HG02884 (cell line): ENCODE measurements at regions not wholly inside any gene's neighbourhood (a gene's known extent, or its start where the extent isn't known, plus 50 kb on each side); places are given as distances from the start of the nearest gene placed in this dataset.
"Not testable (repeated sequence)": the region's sequence is repeated elsewhere in the genome, so short reads cannot be mapped to it uniquely, and the experiment has no call there.

ENCODE experiments used
- ATAC-seq: cut with Tn5 transposase; IDR thresholded peaks from one replicate; pipeline ENCODE4 v1.9.1; 2021; ENCODE audit warnings: mild to moderate bottlenecking, moderate library complexity; ENCODE audit not compliant: unreplicated experiment

- ATAC-seq = no peak
These were observed 1437.5 kb upstream of the CDH8 start for GRCh38 chr16:63473725-63474124.

GRCh38 chr16:63467513-63467912 lies 1431.3 kb upstream of the CDH8 start:
- ATAC-seq = no peak

- no peak for ATAC-seq
These were observed 1426.1 kb upstream of the CDH8 start for GRCh38 chr16:63462316-63462715.

GRCh38 chr16:63461248-63461841 lies 1425.1 kb upstream of the CDH8 start:
- no peak for ATAC-seq

- ATAC-seq = no peak
These were observed 1422.6 kb upstream of the CDH8 start for GRCh38 chr16:63458846-63459245.

- ATAC-seq = no peak
These were observed 1421.6 kb upstream of the CDH8 start for GRCh38 chr16:63457869-63458268.

GRCh38 chr16:63453261-63453660 lies 1417.0 kb upstream of the CDH8 start:
- ATAC-seq = no peak

- ATAC-seq = no peak
These were observed 1410.9 kb upstream of the CDH8 start for GRCh38 chr16:63447121-63447520.

- no peak for ATAC-seq
These were observed 1406.0 kb upstream of the CDH8 start for GRCh38 chr16:63442246-63442645.

GRCh38 chr16:63426275-63426870 lies 1390.1 kb upstream of the CDH8 start:
- no peak for ATAC-seq

GRCh38 chr16:63422715-63423114 lies 1386.5 kb upstream of the CDH8 start:
- ATAC-seq = no peak

- ATAC-seq = no peak
These were observed 1380.5 kb upstream of the CDH8 start for GRCh38 chr16:63416712-63417111.

- no peak for ATAC-seq
These were observed 1378.8 kb upstream of the CDH8 start for GRCh38 chr16:63415014-63415413.

- ATAC-seq = no peak
These were observed 1374.4 kb upstream of the CDH8 start for GRCh38 chr16:63410594-63410993.

GRCh38 chr16:63403792-63404191 lies 1367.6 kb upstream of the CDH8 start:
- ATAC-seq = no peak

- not testable (repeated sequence) for ATAC-seq
These were observed 1352.0 kb upstream of the CDH8 start for GRCh38 chr16:63388277-63388676.

- ATAC-seq = no peak
These were observed 1349.6 kb upstream of the CDH8 start for GRCh38 chr16:63385714-63386432.

GRCh38 chr16:63373744-63374143 lies 1337.5 kb upstream of the CDH8 start:
- ATAC-seq = no peak

- ATAC-seq = no peak
These were observed 1336.6 kb upstream of the CDH8 start for GRCh38 chr16:63372815-63373214.

GRCh38 chr16:63372283-63372682 lies 1336.0 kb upstream of the CDH8 start:
- ATAC-seq = no peak

- ATAC-seq = no peak
These were observed 1329.5 kb upstream of the CDH8 start for GRCh38 chr16:63365649-63366304.

GRCh38 chr16:63363738-63364137 lies 1327.5 kb upstream of the CDH8 start:
- ATAC-seq = no peak
